A549 (cell line): ENCODE measurements at regions not wholly inside any gene's neighbourhood (a gene's known extent, or its start where the extent isn't known, plus 50 kb on each side); places are given as distances from the start of the nearest gene placed in this dataset.

Experiments used
- CTCF ChIP-seq: fragments of >200 bp; sonication (Bioruptor Twin); formaldehyde crosslinking; IDR thresholded peaks from 3 replicates; pipeline ENCODE4 v1.5.1; 2016
- MAX ChIP-seq: IDR thresholded peaks from 2 replicates; pipeline ENCODE4 v1.6.1; 2012
- MYC ChIP-seq: IDR thresholded peaks from 2 replicates; pipeline ENCODE4 v1.6.1; 2012; ENCODE audit warnings: mild to moderate bottlenecking, inconsistent platforms, low read length, improper control_type of control experiment, borderline replicate concordance
- RAD21 ChIP-seq, 2 experiments: fragments of >200 bp in 1 of 2; sonication (Bioruptor Twin) in 1 of 2; formaldehyde crosslinking in 1 of 2; IDR thresholded peaks in 1 of 2; conservative IDR thresholded peaks in 1 of 2; 2 replicates in 1 of 2; 3 replicates in 1 of 2; pipeline ENCODE4 v1.6.1; 2012 to 2018; ENCODE audit warnings: inconsistent platforms in 1 of 2

- TF ChIP-seq CTCF (no peak), RAD21 (conservative IDR thresholded peaks at IDR 0.05 in 1 of 2, IDR thresholded peaks at IDR 0.05 in 1 of 2) (no peak), MAX (no peak), MYC (no peak)
Measured at GRCh38 chr7:114297121-114297520, 117.5 kb upstream of the FOXP2 start.
